Stomach (tissue), 8 donors: ENCODE measurements at regions not wholly inside any gene's neighbourhood (a gene's known extent, or its start where the extent isn't known, plus 50 kb on each side); places are given as distances from the start of the nearest gene placed in this dataset.

Experiments used
- DNase-seq, 2 donors: peaks; one replicate each; pipeline versions ENCODE4 v3.0.0 to v3.0.0-alpha.2; 2013 to 2019
- H3K27ac ChIP-seq, 5 donors: fragments of 200-600 bp in 4 of 5; sonication (generic) in 4 of 5; one replicate each; pipeline ENCODE4 v1.5.1; 2013 to 2019; ENCODE audit warnings: mild to moderate bottlenecking in 1 of 5, moderate library complexity in 1 of 5
- H3K27me3 ChIP-seq, 3 donors: fragments of 200-600 bp; sonication (generic); one replicate each; pipeline ENCODE4 v1.5.1; 2017 to 2019; ENCODE audit warnings: mixed run types in 1 of 3
- H3K36me3 ChIP-seq, 4 donors: fragments of 200-600 bp; sonication (generic); 1 replicate in 3 of 4; 2 replicates in 1 of 4; pipeline ENCODE4 v1.5.1; 2016 to 2019
- H3K4me1 ChIP-seq, 4 donors: fragments of 200-600 bp; sonication (generic); one replicate each; pipeline ENCODE4 v1.5.1; 2016 to 2019
- H3K4me3 ChIP-seq, 4 donors: fragments of 200-600 bp; sonication (generic) in 3 of 4; one replicate each; pipeline ENCODE4 v1.5.1; 2016 to 2019; ENCODE audit warnings: mild to moderate bottlenecking in 1 of 4
- H3K9me3 ChIP-seq, 4 donors: fragments of 200-600 bp; sonication (generic); one replicate each; pipeline ENCODE4 v1.5.1; 2016 to 2019
- EP300 ChIP-seq: sonication (generic); formaldehyde crosslinking; IDR thresholded peaks from one replicate; pipeline ENCODE4 v1.6.1; 2017; ENCODE audit warnings: antibody characterized with exemption
- POLR2A ChIP-seq, 4 donors: fragments of 450-650 bp; IDR thresholded peaks; one replicate each; pipeline ENCODE4 v1.6.1; 2016; ENCODE audit warnings: antibody characterized with exemption in 4 of 4, control low read depth in 2 of 4, mild to moderate bottlenecking in 1 of 4, moderate library complexity in 1 of 4
- POLR2AphosphoS5 ChIP-seq, 3 donors: sonication (generic); formaldehyde crosslinking; IDR thresholded peaks; one replicate each; pipeline ENCODE4 v1.6.1; 2016; ENCODE audit warnings: antibody characterized with exemption in 3 of 3
- WGBS, 5 donors: extraction: QIAGEN DNeasy Blood & Tissue Kit in 3 of 5; methylation state at CpG; one replicate each; pipeline versions ENCODE4 v1.1.5 to v1.1.7; 2013 to 2018; 5-methylcytosine and 5-hydroxymethylcytosine counted together
- intact Hi-C: fragments of 100-400 bp; cut with DNase I; formaldehyde crosslinking; loops from one replicate; pipeline ENCODE4 v1.15.1; 2023; ENCODE audit warnings: low total_unique reads
- TF ChIP-seq, protein P1 (sequence below), 7 experiments: fragments of 450-650 bp in 4 of 7; fragments of 200-600 bp in 3 of 7; sonication (generic) in 3 of 7; IDR thresholded peaks; one replicate each; pipeline ENCODE4 v1.5.1; 2016 to 2019; ENCODE audit warnings: antibody characterized with exemption in 7 of 7, control low read depth in 2 of 7, mild to moderate bottlenecking in 1 of 7
- donor health status: healthy with polysubstance abuse.
- donor health status: Bipolar disorder and iron deficiency.
- donor health status: healthy.

DNA sequence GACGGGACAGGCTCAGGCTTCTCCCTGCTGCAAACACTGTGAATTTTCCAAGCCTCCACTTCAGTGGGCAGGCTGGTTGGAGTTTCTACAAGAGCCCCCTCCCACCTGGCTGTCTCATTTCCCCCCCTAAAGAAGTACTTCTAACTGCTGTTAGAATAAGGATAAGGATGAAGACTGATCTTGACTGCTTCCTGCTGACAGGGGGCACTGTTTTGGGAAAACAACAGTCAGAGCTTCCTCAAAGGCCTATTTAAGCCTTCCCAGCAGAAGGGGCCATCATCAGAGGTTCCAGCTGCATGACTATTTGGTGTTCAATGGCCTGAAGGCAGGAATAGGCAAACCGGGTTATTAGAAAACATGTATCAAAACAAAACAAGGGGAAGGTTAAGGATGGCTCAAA, 1162.8 kb downstream of the DSC3 start:
- 81 to 90% (median 89%) methylated on average over 2 of the region's 2 CpGs for WGBS, 5 donors
- Histone ChIP-seq H3K4me3 (no peak overlapping the region), H3K27me3 (no peaks in the 10 kb centered on the region), H3K36me3 (no peaks in the 10 kb centered on the region), H3K9me3 (peaks cover 0 to 8% (median 3%) of the 10 kb centered on the region in 4 donors), H3K4me1 (no peaks in the 10 kb centered on the region), H3K27ac (no peak overlapping the region)
- no peak for DNase-seq
- intact Hi-C loops = no loop called here
- TF ChIP-seq, protein P1, sequence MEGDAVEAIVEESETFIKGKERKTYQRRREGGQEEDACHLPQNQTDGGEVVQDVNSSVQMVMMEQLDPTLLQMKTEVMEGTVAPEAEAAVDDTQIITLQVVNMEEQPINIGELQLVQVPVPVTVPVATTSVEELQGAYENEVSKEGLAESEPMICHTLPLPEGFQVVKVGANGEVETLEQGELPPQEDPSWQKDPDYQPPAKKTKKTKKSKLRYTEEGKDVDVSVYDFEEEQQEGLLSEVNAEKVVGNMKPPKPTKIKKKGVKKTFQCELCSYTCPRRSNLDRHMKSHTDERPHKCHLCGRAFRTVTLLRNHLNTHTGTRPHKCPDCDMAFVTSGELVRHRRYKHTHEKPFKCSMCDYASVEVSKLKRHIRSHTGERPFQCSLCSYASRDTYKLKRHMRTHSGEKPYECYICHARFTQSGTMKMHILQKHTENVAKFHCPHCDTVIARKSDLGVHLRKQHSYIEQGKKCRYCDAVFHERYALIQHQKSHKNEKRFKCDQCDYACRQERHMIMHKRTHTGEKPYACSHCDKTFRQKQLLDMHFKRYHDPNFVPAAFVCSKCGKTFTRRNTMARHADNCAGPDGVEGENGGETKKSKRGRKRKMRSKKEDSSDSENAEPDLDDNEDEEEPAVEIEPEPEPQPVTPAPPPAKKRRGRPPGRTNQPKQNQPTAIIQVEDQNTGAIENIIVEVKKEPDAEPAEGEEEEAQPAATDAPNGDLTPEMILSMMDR (IDR thresholded peaks at IDR 0.05) = no peak
- TF ChIP-seq POLR2AphosphoS5 (IDR thresholded peaks at IDR 0.05) (no peak), POLR2A (IDR thresholded peaks at IDR 0.05) (no peak), EP300 (no peak)

GRCh38 chr18:29874519-29875098, 1167.9 kb downstream of the DSC3 start:
- Histone ChIP-seq H3K4me1 (no peaks in the 10 kb centered on the region), H3K4me3 (no peak overlapping the region), H3K36me3 (no peaks in the 10 kb centered on the region), H3K27ac (no peak overlapping the region), H3K27me3 (no peaks in the 10 kb centered on the region), H3K9me3 (peaks cover 0 to 8% (median 3%) of the 10 kb centered on the region in 4 donors)
- no peak for TF ChIP-seq EP300
- TF ChIP-seq, protein P1 (IDR thresholded peaks at IDR 0.05) = peak in 2 of 7 experiments; percentile 30 to 32
- 75 to 87% (median 80%) methylated on average over 3 of the region's 3 CpGs for WGBS, 5 donors
- intact Hi-C loops = no loop called here
- DNase-seq = peak in 1 of 2 donors; percentile 40

GRCh38 chr18:29873211-29873610, 1169.3 kb downstream of the DSC3 start:
- H3K9me3 ChIP-seq = peaks cover 0 to 8% (median 3%) of the 10 kb centered on the region in 4 donors
- no peaks in the 10 kb centered on the region for H3K27me3 ChIP-seq
- no peak for TF ChIP-seq EP300
- TF ChIP-seq, protein P1 (IDR thresholded peaks at IDR 0.05) = no peak
- H3K4me3 ChIP-seq = no peak overlapping the region
- no peaks in the 10 kb centered on the region for H3K36me3 ChIP-seq
- intact Hi-C loops = no loop called here
- no peak for DNase-seq
- H3K4me1 ChIP-seq = no peaks in the 10 kb centered on the region
- 85 to 92% (median 91%) methylated on average over 8 of the region's 8 CpGs for WGBS, 5 donors
- no peak overlapping the region for H3K27ac ChIP-seq

DNA sequence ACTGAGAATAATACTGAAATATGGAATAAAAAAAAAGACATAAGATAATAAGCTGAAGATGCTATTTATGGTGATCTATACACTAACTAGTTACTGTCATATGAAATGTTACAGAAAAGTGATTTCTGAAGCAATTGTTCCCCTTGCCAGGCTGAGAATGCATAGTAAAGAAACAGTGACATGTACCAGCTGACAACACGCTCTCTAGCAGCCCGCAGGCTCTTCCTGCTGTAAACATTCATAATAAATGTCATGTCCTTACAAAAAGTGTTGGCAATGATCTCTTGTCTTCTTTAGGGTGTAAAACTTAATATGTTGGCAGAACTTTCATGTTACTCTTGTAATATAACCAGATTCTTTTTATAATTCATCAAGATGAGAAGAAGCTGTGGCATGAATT, 1171.3 kb downstream of the DSC3 start:
- WGBS, 5 donors = 42 to 80% (median 59%) methylated on average over 2 of the region's 2 CpGs
- TF ChIP-seq, protein P1 (IDR thresholded peaks at IDR 0.05) = no peak
- no peak for TF ChIP-seq POLR2AphosphoS5 (IDR thresholded peaks at IDR 0.05)
- TF ChIP-seq POLR2A (IDR thresholded peaks at IDR 0.05) = no peak
- Histone ChIP-seq H3K4me1 (no peaks in the 10 kb centered on the region), H3K27ac (no peak overlapping the region), H3K4me3 (no peak overlapping the region), H3K27me3 (no peaks in the 10 kb centered on the region), H3K36me3 (no peaks in the 10 kb centered on the region), H3K9me3 (no peaks in the 10 kb centered on the region)
- intact Hi-C loops = no loop called here
- DNase-seq = no peak
